HepG2 (cell line): ENCODE measurements at regions not wholly inside any gene's neighbourhood (a gene's known extent, or its start where the extent isn't known, plus 50 kb on each side); places are given as distances from the start of the nearest gene placed in this dataset.
"Not testable (repeated sequence)": the region's sequence is repeated elsewhere in the genome, so short reads cannot be mapped to it uniquely, and the experiment has no call there.

ENCODE experiments used
- FOXA3 ChIP-seq: IDR thresholded peaks from 2 replicates; pipeline ENCODE4 v1.6.1; 2016; ENCODE audit warnings: missing genetic modification reagents, missing compliant biosample characterization
- JUN ChIP-seq: sonication (generic); formaldehyde crosslinking; IDR thresholded peaks from 2 replicates; pipeline ENCODE4 v1.4.0; 2020; ENCODE audit warnings: mild to moderate bottlenecking, missing genetic modification reagents
- MYC ChIP-seq: sonication (generic); formaldehyde crosslinking; IDR thresholded peaks from 2 replicates; pipeline ENCODE4 v1.9.0; 2021; ENCODE audit warnings: missing genetic modification reagents, borderline replicate concordance
- POLR2A ChIP-seq, 2 experiments: IDR thresholded peaks; 2 replicates each; pipeline ENCODE4 v1.6.1; 2011; ENCODE audit warnings: low read depth in 2 of 2, low read length in 2 of 2, mild to moderate bottlenecking in 1 of 2, moderate library complexity in 1 of 2; ENCODE audit not compliant: insufficient read depth in 1 of 2
- SP1 ChIP-seq, 2 experiments: fragments of 450-650 bp in 1 of 2; sonication (generic) in 1 of 2; formaldehyde crosslinking in 1 of 2; IDR thresholded peaks; 2 replicates each; pipeline versions ENCODE4 v1.4.0 to v1.6.1; 2016 to 2020; ENCODE audit warnings: missing genetic modification reagents in 1 of 2
- ZNF75D ChIP-seq: sonication (generic); formaldehyde crosslinking; IDR thresholded peaks from 2 replicates; pipeline ENCODE4 v1.8.1; 2023; ENCODE audit warnings: missing genetic modification reagents, mild to moderate bottlenecking, borderline replicate concordance
- TF ChIP-seq, protein P1 (sequence below): sonication (generic); IDR thresholded peaks from 2 replicates; pipeline ENCODE4 v1.6.1; 2016; ENCODE audit warnings: low read depth, borderline replicate concordance

DNA sequence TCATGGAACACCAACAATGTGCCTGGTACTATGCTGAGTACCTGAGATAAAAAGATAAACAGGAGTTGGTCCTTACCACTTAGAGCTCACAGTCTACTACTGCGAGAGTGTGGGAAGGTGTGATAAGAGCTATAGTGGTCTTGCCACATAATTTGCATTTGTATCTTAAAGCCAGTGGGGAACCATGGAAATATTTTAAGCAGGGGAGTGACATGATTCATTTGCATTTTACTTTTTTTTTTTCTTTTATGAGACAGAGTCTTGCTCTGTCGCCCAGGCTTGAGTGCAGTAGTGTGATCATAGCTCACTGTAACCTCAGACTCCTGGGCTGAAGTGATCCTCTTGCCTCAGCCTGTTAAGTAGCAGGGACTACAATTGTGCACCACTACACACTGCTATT lies 54.2 kb upstream of the FAM72C start:
- TF ChIP-seq, protein P1, sequence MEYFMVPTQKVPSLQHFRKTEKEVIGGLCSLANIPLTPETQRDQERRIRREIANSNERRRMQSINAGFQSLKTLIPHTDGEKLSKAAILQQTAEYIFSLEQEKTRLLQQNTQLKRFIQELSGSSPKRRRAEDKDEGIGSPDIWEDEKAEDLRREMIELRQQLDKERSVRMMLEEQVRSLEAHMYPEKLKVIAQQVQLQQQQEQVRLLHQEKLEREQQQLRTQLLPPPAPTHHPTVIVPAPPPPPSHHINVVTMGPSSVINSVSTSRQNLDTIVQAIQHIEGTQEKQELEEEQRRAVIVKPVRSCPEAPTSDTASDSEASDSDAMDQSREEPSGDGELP = not testable (repeated sequence)
- not testable (repeated sequence) for TF ChIP-seq FOXA3 (CRISPR knock-in tag); MYC (CRISPR knock-in tag); JUN (CRISPR knock-in tag); SP1 (IDR thresholded peaks at IDR 0.05); SP1 (CRISPR knock-in tag; IDR thresholded peaks at IDR 0.05); ZNF75D (CRISPR knock-in tag); POLR2A (IDR thresholded peaks at IDR 0.05; ENCODE audit: insufficient read depth in 1 of 2, low read depth in 2 of 2, low read length in 2 of 2)
